HepG2 (cell line): ENCODE measurements at regions not wholly inside any gene's neighbourhood (a gene's known extent, or its start where the extent isn't known, plus 50 kb on each side); places are given as distances from the start of the nearest gene placed in this dataset.

Experiments
- ATAC-seq: fragments of 200-7000 bp; cut with Tn5 transposase; 3 replicates; pipeline ENCODE4 v1.9.1; 2020; ENCODE audit warnings: mild to moderate bottlenecking, moderate library complexity
- BruUV-seq: library from RNA; stranded (reverse); fragments of 400-500 nt; replicated peaks from 2 replicates; lab custom pipeline; 2021; lab: Mats Ljungman, UMichigan
- CTCF ChIA-PET: fragments of 300-600 bp; formaldehyde crosslinking; extraction: SDS; loops from one replicate; lab custom pipeline; 2021; ENCODE audit warnings: low total read pairs, inconsistent platforms, low intra/inter-chr PET ratio; lab: Yijun Ruan, JAX
- POLR2A ChIA-PET: fragments of 350-600 bp; sonication (Branson Sonifier 250); formaldehyde crosslinking; loops from one replicate; lab custom pipeline; 2020; ENCODE audit warnings: antibody characterized with exemption, inconsistent platforms; lab: Yijun Ruan, JAX
- DNase-seq: peaks from one replicate; pipeline ENCODE4 v3.0.0-alpha.2; 2015; ENCODE audit warnings: low spot score
- FAIRE-seq: peaks from 3 replicates; lab custom pipeline; 2011; peaks lifted over from hg19 to GRCh38; lab: Jason Lieb, UNC
- H2AFZ ChIP-seq: one replicate; pipeline ENCODE4 v1.6.1; 2011; ENCODE audit warnings: low read length, inconsistent platforms
- H3K27ac ChIP-seq: fragments of 300-600 bp; 3 replicates; pipeline ENCODE4 v1.8.0; 2011; ENCODE audit warnings: mixed run types, mild to moderate bottlenecking, mixed read lengths, low read length, inconsistent platforms; ENCODE audit not compliant: insufficient read depth; ENCODE audit errors: extremely low read length
- H3K27me3 ChIP-seq, 2 experiments: fragments of 200-600 bp in 1 of 2; 2 replicates in 1 of 2; 3 replicates in 1 of 2; pipeline versions ENCODE4 v1.6.0 to v1.8.0; 2011; ENCODE audit warnings: low read length in 2 of 2, mild to moderate bottlenecking in 2 of 2, moderate library complexity in 2 of 2, inconsistent platforms in 1 of 2; ENCODE audit not compliant: insufficient read depth in 2 of 2, control insufficient read depth in 1 of 2
- H3K36me3 ChIP-seq, 2 experiments: fragments of 200-600 bp in 1 of 2; replicated peaks in 1 of 2; 2 replicates in 1 of 2; 3 replicates in 1 of 2; pipeline versions ENCODE4 v1.5.1 to v1.8.0; 2011; ENCODE audit warnings: low read length in 2 of 2, inconsistent platforms in 1 of 2; ENCODE audit not compliant: insufficient read depth in 2 of 2, control insufficient read depth in 1 of 2
- H3K4me1 ChIP-seq: 2 replicates; pipeline ENCODE4 v1.5.1; 2012; ENCODE audit warnings: low read length, inconsistent platforms; ENCODE audit not compliant: insufficient read depth
- H3K4me2 ChIP-seq: 2 replicates; pipeline ENCODE4 v1.6.0; 2011; ENCODE audit warnings: low read depth, low read length, inconsistent platforms
- H3K4me3 ChIP-seq, 3 experiments: fragments of 200-600 bp in 1 of 3; sonication (generic), shearing (Covaris generic) in 1 of 3; replicated peaks in 1 of 3; 2 replicates each; pipeline ENCODE4 v1.5.1; 2011 to 2016; ENCODE audit warnings: low read length in 3 of 3, inconsistent platforms in 2 of 3, low read depth in 2 of 3, mild to moderate bottlenecking in 2 of 3, control low read depth in 1 of 3, mixed read lengths in 1 of 3; ENCODE audit not compliant: insufficient read depth in 1 of 3
- H3K79me2 ChIP-seq: one replicate; pipeline ENCODE4 v1.6.1; 2011; ENCODE audit warnings: low read length, inconsistent platforms; ENCODE audit not compliant: insufficient read depth
- H3K9ac ChIP-seq: 2 replicates; pipeline ENCODE4 v1.6.0; 2011; ENCODE audit warnings: mild to moderate bottlenecking, low read depth, low read length, inconsistent platforms; ENCODE audit not compliant: insufficient read depth
- H3K9me3 ChIP-seq: 2 replicates; pipeline ENCODE4 v1.5.1; 2012; ENCODE audit warnings: mild to moderate bottlenecking, low read length
- H4K20me1 ChIP-seq: 2 replicates; pipeline ENCODE4 v1.6.0; 2011; ENCODE audit warnings: inconsistent platforms, mild to moderate bottlenecking, low read length, moderate library complexity; ENCODE audit not compliant: insufficient read depth
- CEBPB ChIP-seq: IDR thresholded peaks from 2 replicates; pipeline ENCODE4 v1.6.1; 2011; ENCODE audit warnings: low read depth, low read length, improper control_type of control experiment, borderline replicate concordance
- CREBL2 ChIP-seq: sonication (generic); formaldehyde crosslinking; IDR thresholded peaks from 2 replicates; pipeline ENCODE4 v1.8.1; 2023; ENCODE audit warnings: missing genetic modification reagents, mild to moderate bottlenecking, borderline replicate concordance
- DZIP1 ChIP-seq: sonication (generic); formaldehyde crosslinking; IDR thresholded peaks from 2 replicates; pipeline ENCODE4 v1.5.0; 2020; ENCODE audit warnings: mild to moderate bottlenecking, missing genetic modification reagents
- GABPA ChIP-seq, 2 experiments: IDR thresholded peaks; 2 replicates each; pipeline ENCODE4 v1.6.1; 2011 to 2016; ENCODE audit warnings: low read depth in 2 of 2, low read length in 1 of 2, missing biosample characterization in 1 of 2, missing genetic modification characterization in 1 of 2
- GATAD2A ChIP-seq: IDR thresholded peaks from 2 replicates; pipeline ENCODE4 v1.6.1; 2016
- GLI4 ChIP-seq: sonication (generic); formaldehyde crosslinking; IDR thresholded peaks from 2 replicates; pipeline ENCODE4 v1.5.1; 2020; ENCODE audit warnings: missing genetic modification reagents, mild to moderate bottlenecking, moderate library complexity, borderline replicate concordance
- MTA1 ChIP-seq: sonication (generic); formaldehyde crosslinking; IDR thresholded peaks from 2 replicates; pipeline ENCODE4 v1.4.0; 2020; ENCODE audit warnings: missing genetic modification reagents, mild to moderate bottlenecking, borderline replicate concordance
- NR2C2 ChIP-seq: sonication (generic); formaldehyde crosslinking; IDR thresholded peaks from 2 replicates; pipeline ENCODE4 v1.4.0; 2020; ENCODE audit warnings: missing genetic modification reagents, mild to moderate bottlenecking, moderate library complexity, borderline replicate concordance
- PHF21A ChIP-seq: sonication (generic); formaldehyde crosslinking; IDR thresholded peaks from 2 replicates; pipeline ENCODE4 v1.5.0; 2020; ENCODE audit warnings: mild to moderate bottlenecking, missing genetic modification reagents
- SIX4 ChIP-seq: sonication (generic); formaldehyde crosslinking; IDR thresholded peaks from 2 replicates; pipeline ENCODE4 v1.4.0; 2020; ENCODE audit warnings: missing genetic modification reagents
- ZBTB21 ChIP-seq: sonication (generic); formaldehyde crosslinking; IDR thresholded peaks from 2 replicates; pipeline ENCODE4 v1.4.0; 2020; ENCODE audit warnings: missing genetic modification reagents
- ZNF530 ChIP-seq: sonication (generic); formaldehyde crosslinking; IDR thresholded peaks from 2 replicates; pipeline ENCODE4 v1.5.0; 2020; ENCODE audit warnings: low read depth, mild to moderate bottlenecking, missing genetic modification reagents
- ZNF737 ChIP-seq: sonication (generic); formaldehyde crosslinking; IDR thresholded peaks from 2 replicates; pipeline ENCODE4 v1.5.0; 2020; ENCODE audit warnings: missing genetic modification reagents, mild to moderate bottlenecking, borderline replicate concordance
- ZNF839 ChIP-seq: sonication (generic); formaldehyde crosslinking; IDR thresholded peaks from 2 replicates; pipeline ENCODE4 v1.4.0; 2020; ENCODE audit warnings: missing genetic modification reagents, mild to moderate bottlenecking, borderline replicate concordance
- ZNF879 ChIP-seq: sonication (generic); formaldehyde crosslinking; IDR thresholded peaks from 2 replicates; pipeline ENCODE4 v1.8.1; 2023; ENCODE audit warnings: missing genetic modification reagents
- WGBS: methylation state at CpG from one replicate; pipeline ENCODE4 v1.1.6; 2017; ENCODE audit warnings: low lambda C conversion rate; 5-methylcytosine and 5-hydroxymethylcytosine counted together
- in situ Hi-C: cut with HindIII; loops from 2 replicates; pipeline ENCODE4 v1.10.0; 2017; ENCODE audit warnings: low pct_unique_long_range_greater_than_20kb; ENCODE audit not compliant: extremely low pct_ligation_motif_present
- intact Hi-C: fragments of 100-400 bp; cut with micrococcal nuclease; formaldehyde crosslinking; loops from one replicate; pipeline ENCODE4 v1.10.0; 2022; ENCODE audit not compliant: unreplicated experiment
- TF ChIP-seq, protein P1 (sequence below): IDR thresholded peaks from 2 replicates; pipeline ENCODE4 v1.6.1; 2016; ENCODE audit warnings: low read depth
- TF ChIP-seq, protein P2 (sequence below): sonication (generic); formaldehyde crosslinking; IDR thresholded peaks from 2 replicates; pipeline ENCODE4 v1.4.0; 2020; ENCODE audit warnings: missing genetic modification reagents

GRCh38 chr12:125473501-125473900 lies 408.3 kb downstream of the AACS start (continued):
- TF ChIP-seq, protein P1, sequence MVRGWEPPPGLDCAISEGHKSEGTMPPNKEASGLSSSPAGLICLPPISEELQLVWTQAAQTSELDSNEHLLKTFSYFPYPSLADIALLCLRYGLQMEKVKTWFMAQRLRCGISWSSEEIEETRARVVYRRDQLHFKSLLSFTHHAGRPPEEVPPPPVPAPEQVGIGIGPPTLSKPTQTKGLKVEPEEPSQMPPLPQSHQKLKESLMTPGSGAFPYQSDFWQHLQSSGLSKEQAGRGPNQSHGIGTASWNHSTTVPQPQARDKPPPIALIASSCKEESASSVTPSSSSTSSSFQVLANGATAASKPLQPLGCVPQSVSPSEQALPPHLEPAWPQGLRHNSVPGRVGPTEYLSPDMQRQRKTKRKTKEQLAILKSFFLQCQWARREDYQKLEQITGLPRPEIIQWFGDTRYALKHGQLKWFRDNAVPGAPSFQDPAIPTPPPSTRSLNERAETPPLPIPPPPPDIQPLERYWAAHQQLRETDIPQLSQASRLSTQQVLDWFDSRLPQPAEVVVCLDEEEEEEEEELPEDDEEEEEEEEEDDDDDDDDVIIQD (CRISPR knock-in tag), result no peak
- TF ChIP-seq SIX4, result no peak
- no peak for TF ChIP-seq NR2C2 (CRISPR knock-in tag)
- TF ChIP-seq GABPA (IDR thresholded peaks at IDR 0.05; ENCODE audit: low read depth, low read length), result no peak
- no peak for TF ChIP-seq GABPA (CRISPR knock-in tag; IDR thresholded peaks at IDR 0.05; ENCODE audit: low read depth)
- TF ChIP-seq CEBPB, result no peak
- TF ChIP-seq ZNF530, result no peak
- TF ChIP-seq ZNF879 (CRISPR knock-in tag), result no peak
- TF ChIP-seq GLI4 (CRISPR knock-in tag), result no peak

DNA sequence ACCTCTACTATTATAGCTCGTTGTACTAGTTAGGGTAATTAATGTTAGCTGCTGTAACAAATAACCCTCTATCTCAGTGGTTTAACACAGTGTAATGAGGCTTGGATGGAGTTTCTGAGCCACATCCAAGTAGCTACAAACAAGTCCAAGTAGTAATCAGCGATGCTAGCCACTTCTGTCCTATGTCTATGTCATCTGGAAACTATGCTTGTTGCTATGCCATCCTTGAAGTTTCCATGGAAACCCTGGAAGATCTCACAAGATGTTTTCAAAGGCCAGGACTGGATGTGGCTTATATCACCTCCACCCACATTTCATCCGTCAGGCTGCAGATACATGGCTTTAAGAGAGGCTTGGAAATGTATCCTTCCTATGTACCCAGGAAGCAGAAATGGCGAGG lies 422.1 kb downstream of the AACS start:
- H3K79me2 ChIP-seq, result no peaks in the 10 kb centered on the region
- in situ Hi-C loops, result no loop called here
- H2AFZ ChIP-seq, result no peak overlapping the region
- ChIA-PET CTCF (no interaction called here), POLR2A (no interaction called here)
- H3K9ac ChIP-seq, result no peak overlapping the region
- intact Hi-C loops, result no loop called here
- H3K36me3 ChIP-seq, result no peaks in the 10 kb centered on the region
- H3K4me1 ChIP-seq, result no peaks in the 10 kb centered on the region
- no peak overlapping the region for H3K4me2 ChIP-seq
- H3K27me3 ChIP-seq, result no peaks in the 10 kb centered on the region
- no TSS peak for BruUV-seq
- H3K4me3 ChIP-seq, result no peak overlapping the region
- FAIRE-seq (no peak), DNase-seq (no peak), ATAC-seq (no peak)
- WGBS, result 2% methylated on average over 4 of the region's 4 CpGs
- H3K9me3 ChIP-seq, result no peaks in the 10 kb centered on the region
- H4K20me1 ChIP-seq, result no peaks in the 10 kb centered on the region
- H3K27ac ChIP-seq, result no peak overlapping the region
- TF ChIP-seq PHF21A (CRISPR knock-in tag), result no peak
- TF ChIP-seq ZNF737 (CRISPR knock-in tag), result no peak
- no peak for TF ChIP-seq CREBL2 (CRISPR knock-in tag)
- no peak for TF ChIP-seq DZIP1
- no peak for TF ChIP-seq GATAD2A (CRISPR knock-in tag)
- no peak for TF ChIP-seq ZBTB21
- TF ChIP-seq, protein P2, sequence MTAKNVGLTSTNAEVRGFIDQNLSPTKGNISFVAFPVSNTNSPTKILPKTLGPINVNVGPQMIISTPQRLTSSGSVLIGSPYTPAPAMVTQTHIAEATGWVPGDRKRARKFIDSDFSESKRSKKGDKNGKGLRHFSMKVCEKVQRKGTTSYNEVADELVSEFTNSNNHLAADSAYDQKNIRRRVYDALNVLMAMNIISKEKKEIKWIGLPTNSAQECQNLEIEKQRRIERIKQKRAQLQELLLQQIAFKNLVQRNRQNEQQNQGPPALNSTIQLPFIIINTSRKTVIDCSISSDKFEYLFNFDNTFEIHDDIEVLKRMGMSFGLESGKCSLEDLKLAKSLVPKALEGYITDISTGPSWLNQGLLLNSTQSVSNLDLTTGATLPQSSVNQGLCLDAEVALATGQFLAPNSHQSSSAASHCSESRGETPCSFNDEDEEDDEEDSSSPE, result no peak
- no peak for TF ChIP-seq ZNF839
- TF ChIP-seq MTA1 (CRISPR knock-in tag), result no peak
